Liver (tissue), 8 donors: ENCODE measurements at regions not wholly inside any gene's neighbourhood (a gene's known extent, or its start where the extent isn't known, plus 50 kb on each side); places are given as distances from the start of the nearest gene placed in this dataset.

Experiments
- DNase-seq: peaks from one replicate; pipeline ENCODE4 v3.0.0-alpha.2; 2017; ENCODE audit warnings: low spot score
- H3K27ac ChIP-seq, 2 donors: one replicate each; pipeline ENCODE4 v1.7.0; 2013; ENCODE audit warnings: inconsistent platforms in 2 of 2, low read length in 2 of 2, control low read depth in 1 of 2, low read depth in 1 of 2, mild to moderate bottlenecking in 1 of 2
- H3K27me3 ChIP-seq, 4 donors: one replicate each; pipeline versions ENCODE4 v1.6.1 to v1.7.0; 2013; ENCODE audit warnings: low read length in 3 of 4, inconsistent platforms in 1 of 4, mild to moderate bottlenecking in 1 of 4, moderate library complexity in 1 of 4; ENCODE audit not compliant: control insufficient read depth in 4 of 4, insufficient read depth in 4 of 4
- H3K36me3 ChIP-seq, 4 donors: one replicate each; pipeline versions ENCODE4 v1.6.1 to v1.7.0; 2013; ENCODE audit warnings: low read length in 3 of 4, mild to moderate bottlenecking in 3 of 4, low read depth in 1 of 4, moderate library complexity in 1 of 4; ENCODE audit not compliant: control insufficient read depth in 4 of 4, insufficient read depth in 3 of 4
- H3K4me1 ChIP-seq, 4 donors: one replicate each; pipeline versions ENCODE4 v1.6.1 to v1.7.0; 2013; ENCODE audit warnings: low read length in 3 of 4, mild to moderate bottlenecking in 3 of 4, moderate library complexity in 1 of 4; ENCODE audit not compliant: control insufficient read depth in 4 of 4, insufficient read depth in 4 of 4
- H3K4me3 ChIP-seq, 3 donors: one replicate each; pipeline versions ENCODE4 v1.6.1 to v1.7.0; 2013; ENCODE audit warnings: low read length in 3 of 3, control low read depth in 1 of 3, low read depth in 1 of 3, mild to moderate bottlenecking in 1 of 3
- H3K9ac ChIP-seq, 2 donors: one replicate each; pipeline ENCODE4 v1.7.0; 2013; ENCODE audit warnings: low read length in 2 of 2, mild to moderate bottlenecking in 2 of 2, moderate library complexity in 2 of 2, control low read depth in 1 of 2, low read depth in 1 of 2
- H3K9me3 ChIP-seq, 4 donors: one replicate each; pipeline versions ENCODE4 v1.6.1 to v1.7.0; 2013; ENCODE audit warnings: low read length in 3 of 4; ENCODE audit not compliant: control insufficient read depth in 4 of 4
- EGR1 ChIP-seq, 2 donors: IDR thresholded peaks; 2 replicates each; pipeline ENCODE4 v1.6.1; 2016 to 2018; ENCODE audit warnings: antibody characterized with exemption in 2 of 2, low read depth in 2 of 2
- FOXA1 ChIP-seq: IDR thresholded peaks from 2 replicates; pipeline ENCODE4 v1.6.1; 2016; ENCODE audit warnings: antibody characterized with exemption
- FOXA2 ChIP-seq: IDR thresholded peaks from 2 replicates; pipeline ENCODE4 v1.6.1; 2016; ENCODE audit warnings: antibody characterized with exemption
- GABPA ChIP-seq, 2 donors: IDR thresholded peaks in 1 of 2; conservative IDR thresholded peaks in 1 of 2; 2 replicates each; pipeline ENCODE4 v1.6.1; 2016; ENCODE audit warnings: antibody characterized with exemption in 2 of 2, mild to moderate bottlenecking in 1 of 2, moderate library complexity in 1 of 2
- HNF4A ChIP-seq, 2 donors: conservative IDR thresholded peaks; 2 replicates each; pipeline ENCODE4 v1.6.1; 2016; ENCODE audit warnings: antibody characterized with exemption in 2 of 2, mild to moderate bottlenecking in 2 of 2
- HNF4G ChIP-seq: IDR thresholded peaks from 2 replicates; pipeline ENCODE4 v1.6.1; 2016; ENCODE audit warnings: antibody characterized with exemption
- JUND ChIP-seq, 2 donors: IDR thresholded peaks; 2 replicates each; pipeline ENCODE4 v1.6.1; 2016; ENCODE audit warnings: antibody characterized with exemption in 2 of 2
- NR2F2 ChIP-seq: IDR thresholded peaks from 2 replicates; pipeline ENCODE4 v1.6.1; 2016; ENCODE audit warnings: antibody characterized with exemption
- RAD21 ChIP-seq, 2 donors: IDR thresholded peaks; 2 replicates each; pipeline ENCODE4 v1.6.1; 2016; ENCODE audit warnings: antibody characterized with exemption in 2 of 2, mild to moderate bottlenecking in 2 of 2
- RXRA ChIP-seq, 2 donors: IDR thresholded peaks; 2 replicates each; pipeline ENCODE4 v1.6.1; 2017 to 2018; ENCODE audit warnings: antibody characterized with exemption in 2 of 2, mild to moderate bottlenecking in 1 of 2
- SP1 ChIP-seq: IDR thresholded peaks from 2 replicates; pipeline ENCODE4 v1.6.1; 2018; ENCODE audit warnings: antibody characterized with exemption, mild to moderate bottlenecking
- TAF1 ChIP-seq: conservative IDR thresholded peaks from 2 replicates; pipeline ENCODE4 v1.6.1; 2016; ENCODE audit warnings: antibody characterized with exemption, mild to moderate bottlenecking
- YY1 ChIP-seq: IDR thresholded peaks from 2 replicates; pipeline ENCODE4 v1.6.1; 2016; ENCODE audit warnings: antibody characterized with exemption, mild to moderate bottlenecking
- WGBS: extraction: QIAGEN DNeasy Blood & Tissue Kit; methylation state at CpG from one replicate; pipeline ENCODE4 v1.1.7; 2013; 5-methylcytosine and 5-hydroxymethylcytosine counted together
- TF ChIP-seq, protein P1 (sequence below): IDR thresholded peaks from 2 replicates; pipeline ENCODE4 v1.6.1; 2016; ENCODE audit warnings: antibody characterized with exemption
- TF ChIP-seq, protein P2 (sequence below): IDR thresholded peaks from 2 replicates; pipeline ENCODE4 v1.6.1; 2016; ENCODE audit warnings: antibody characterized with exemption
- TF ChIP-seq, protein P3 (sequence below): IDR thresholded peaks from 2 replicates; pipeline ENCODE4 v1.6.1; 2016; ENCODE audit warnings: antibody characterized with exemption
- TF ChIP-seq, protein P4 (sequence below): IDR thresholded peaks from 2 replicates; pipeline ENCODE4 v1.6.1; 2016; ENCODE audit warnings: antibody characterized with exemption, mild to moderate bottlenecking
- TF ChIP-seq, protein P5 (sequence below): fragments of 150-350 bp; IDR thresholded peaks from 2 replicates; pipeline ENCODE4 v1.5.1; 2017; ENCODE audit warnings: improper control_type of control experiment, low read depth, low read length; ENCODE audit not compliant: missing input control
- donor health status: healthy.
- donor health status: healthy.
- donor health status: healthy.
- donor health status: healthy.
- donor health status: healthy.

DNA sequence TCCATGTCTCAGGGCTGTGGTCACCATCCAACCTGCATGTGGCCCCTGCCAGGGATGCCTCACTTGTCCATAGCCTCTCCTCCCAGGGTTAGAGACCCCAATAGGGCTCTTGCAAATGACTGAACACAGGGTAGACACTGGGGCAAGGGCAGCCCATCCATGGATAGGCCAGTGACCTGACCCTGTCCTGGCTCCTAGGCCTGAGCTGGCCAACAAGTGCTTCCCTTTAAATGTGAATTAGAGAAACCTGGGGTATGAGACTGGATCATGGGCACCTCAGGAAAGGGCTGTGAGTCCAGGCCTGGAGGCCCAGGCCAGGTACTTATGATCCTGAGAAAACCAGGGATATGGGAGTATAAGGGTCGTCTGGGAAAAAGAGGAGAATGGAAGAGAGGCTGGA is 64.5 kb downstream of the COPS8 start:
- DNase-seq = no peak
- 89% methylated on average over 1 of the region's 1 CpG for WGBS
- Histone ChIP-seq H3K27me3 (peaks cover 0 to 3% (median 0%) of the 10 kb centered on the region in 4 donors), H3K9ac (no peak overlapping the region), H3K4me1 (no peaks in the 10 kb centered on the region), H3K36me3 (no peaks in the 10 kb centered on the region), H3K27ac (no peak overlapping the region), H3K9me3 (peaks cover 2 to 17% (median 5%) of the 10 kb centered on the region in 4 donors), H3K4me3 (no peak overlapping the region)
- TF ChIP-seq GABPA (IDR thresholded peaks at IDR 0.05 in 1 of 2, conservative IDR thresholded peaks at IDR 0.05 in 1 of 2) = no peak
- TF ChIP-seq TAF1 = no peak
- no peak for TF ChIP-seq RAD21 (IDR thresholded peaks at IDR 0.05)
- no peak for TF ChIP-seq HNF4A (conservative IDR thresholded peaks at IDR 0.05)
- no peak for TF ChIP-seq YY1
- TF ChIP-seq RXRA (IDR thresholded peaks at IDR 0.05) = no peak
- no peak for TF ChIP-seq FOXA1
- no peak for TF ChIP-seq HNF4G
- TF ChIP-seq, protein P1, sequence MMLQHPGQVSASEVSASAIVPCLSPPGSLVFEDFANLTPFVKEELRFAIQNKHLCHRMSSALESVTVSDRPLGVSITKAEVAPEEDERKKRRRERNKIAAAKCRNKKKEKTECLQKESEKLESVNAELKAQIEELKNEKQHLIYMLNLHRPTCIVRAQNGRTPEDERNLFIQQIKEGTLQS = no peak
- TF ChIP-seq, protein P2, sequence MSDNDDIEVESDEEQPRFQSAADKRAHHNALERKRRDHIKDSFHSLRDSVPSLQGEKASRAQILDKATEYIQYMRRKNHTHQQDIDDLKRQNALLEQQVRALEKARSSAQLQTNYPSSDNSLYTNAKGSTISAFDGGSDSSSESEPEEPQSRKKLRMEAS = no peak
- TF ChIP-seq, protein P3, sequence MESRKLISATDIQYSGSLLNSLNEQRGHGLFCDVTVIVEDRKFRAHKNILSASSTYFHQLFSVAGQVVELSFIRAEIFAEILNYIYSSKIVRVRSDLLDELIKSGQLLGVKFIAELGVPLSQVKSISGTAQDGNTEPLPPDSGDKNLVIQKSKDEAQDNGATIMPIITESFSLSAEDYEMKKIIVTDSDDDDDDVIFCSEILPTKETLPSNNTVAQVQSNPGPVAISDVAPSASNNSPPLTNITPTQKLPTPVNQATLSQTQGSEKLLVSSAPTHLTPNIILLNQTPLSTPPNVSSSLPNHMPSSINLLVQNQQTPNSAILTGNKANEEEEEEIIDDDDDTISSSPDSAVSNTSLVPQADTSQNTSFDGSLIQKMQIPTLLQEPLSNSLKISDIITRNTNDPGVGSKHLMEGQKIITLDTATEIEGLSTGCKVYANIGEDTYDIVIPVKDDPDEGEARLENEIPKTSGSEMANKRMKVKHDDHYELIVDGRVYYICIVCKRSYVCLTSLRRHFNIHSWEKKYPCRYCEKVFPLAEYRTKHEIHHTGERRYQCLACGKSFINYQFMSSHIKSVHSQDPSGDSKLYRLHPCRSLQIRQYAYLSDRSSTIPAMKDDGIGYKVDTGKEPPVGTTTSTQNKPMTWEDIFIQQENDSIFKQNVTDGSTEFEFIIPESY = no peak
- TF ChIP-seq, protein P4, sequence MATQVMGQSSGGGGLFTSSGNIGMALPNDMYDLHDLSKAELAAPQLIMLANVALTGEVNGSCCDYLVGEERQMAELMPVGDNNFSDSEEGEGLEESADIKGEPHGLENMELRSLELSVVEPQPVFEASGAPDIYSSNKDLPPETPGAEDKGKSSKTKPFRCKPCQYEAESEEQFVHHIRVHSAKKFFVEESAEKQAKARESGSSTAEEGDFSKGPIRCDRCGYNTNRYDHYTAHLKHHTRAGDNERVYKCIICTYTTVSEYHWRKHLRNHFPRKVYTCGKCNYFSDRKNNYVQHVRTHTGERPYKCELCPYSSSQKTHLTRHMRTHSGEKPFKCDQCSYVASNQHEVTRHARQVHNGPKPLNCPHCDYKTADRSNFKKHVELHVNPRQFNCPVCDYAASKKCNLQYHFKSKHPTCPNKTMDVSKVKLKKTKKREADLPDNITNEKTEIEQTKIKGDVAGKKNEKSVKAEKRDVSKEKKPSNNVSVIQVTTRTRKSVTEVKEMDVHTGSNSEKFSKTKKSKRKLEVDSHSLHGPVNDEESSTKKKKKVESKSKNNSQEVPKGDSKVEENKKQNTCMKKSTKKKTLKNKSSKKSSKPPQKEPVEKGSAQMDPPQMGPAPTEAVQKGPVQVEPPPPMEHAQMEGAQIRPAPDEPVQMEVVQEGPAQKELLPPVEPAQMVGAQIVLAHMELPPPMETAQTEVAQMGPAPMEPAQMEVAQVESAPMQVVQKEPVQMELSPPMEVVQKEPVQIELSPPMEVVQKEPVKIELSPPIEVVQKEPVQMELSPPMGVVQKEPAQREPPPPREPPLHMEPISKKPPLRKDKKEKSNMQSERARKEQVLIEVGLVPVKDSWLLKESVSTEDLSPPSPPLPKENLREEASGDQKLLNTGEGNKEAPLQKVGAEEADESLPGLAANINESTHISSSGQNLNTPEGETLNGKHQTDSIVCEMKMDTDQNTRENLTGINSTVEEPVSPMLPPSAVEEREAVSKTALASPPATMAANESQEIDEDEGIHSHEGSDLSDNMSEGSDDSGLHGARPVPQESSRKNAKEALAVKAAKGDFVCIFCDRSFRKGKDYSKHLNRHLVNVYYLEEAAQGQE = no peak
- TF ChIP-seq EGR1 (IDR thresholded peaks at IDR 0.05; ENCODE audit: low read depth in 2 of 2) = no peak
- no peak for TF ChIP-seq NR2F2
- TF ChIP-seq JUND (IDR thresholded peaks at IDR 0.05) = no peak
- no peak for TF ChIP-seq FOXA2
- TF ChIP-seq, protein P5, sequence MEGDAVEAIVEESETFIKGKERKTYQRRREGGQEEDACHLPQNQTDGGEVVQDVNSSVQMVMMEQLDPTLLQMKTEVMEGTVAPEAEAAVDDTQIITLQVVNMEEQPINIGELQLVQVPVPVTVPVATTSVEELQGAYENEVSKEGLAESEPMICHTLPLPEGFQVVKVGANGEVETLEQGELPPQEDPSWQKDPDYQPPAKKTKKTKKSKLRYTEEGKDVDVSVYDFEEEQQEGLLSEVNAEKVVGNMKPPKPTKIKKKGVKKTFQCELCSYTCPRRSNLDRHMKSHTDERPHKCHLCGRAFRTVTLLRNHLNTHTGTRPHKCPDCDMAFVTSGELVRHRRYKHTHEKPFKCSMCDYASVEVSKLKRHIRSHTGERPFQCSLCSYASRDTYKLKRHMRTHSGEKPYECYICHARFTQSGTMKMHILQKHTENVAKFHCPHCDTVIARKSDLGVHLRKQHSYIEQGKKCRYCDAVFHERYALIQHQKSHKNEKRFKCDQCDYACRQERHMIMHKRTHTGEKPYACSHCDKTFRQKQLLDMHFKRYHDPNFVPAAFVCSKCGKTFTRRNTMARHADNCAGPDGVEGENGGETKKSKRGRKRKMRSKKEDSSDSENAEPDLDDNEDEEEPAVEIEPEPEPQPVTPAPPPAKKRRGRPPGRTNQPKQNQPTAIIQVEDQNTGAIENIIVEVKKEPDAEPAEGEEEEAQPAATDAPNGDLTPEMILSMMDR = no peak
- no peak for TF ChIP-seq SP1
